H1 (cell line): ENCODE measurements at regions not wholly inside any gene's neighbourhood (a gene's known extent, or its start where the extent isn't known, plus 50 kb on each side); places are given as distances from the start of the nearest gene placed in this dataset.

ENCODE experiments used
- ASH2L ChIP-seq: fragments of 200-600, 300-600 bp; sonication (generic); IDR thresholded peaks from one replicate; pipeline ENCODE4 v1.7.1; 2017; ENCODE audit warnings: low read length
- BACH1 ChIP-seq: IDR thresholded peaks from 2 replicates; pipeline ENCODE4 v1.6.1; 2012; ENCODE audit warnings: low read length, improper control_type of control experiment
- CBX5 ChIP-seq: fragments of 300-800, 300-1000 bp; sonication (generic); IDR thresholded peaks from 2 replicates; pipeline ENCODE4 v1.7.1; 2016; ENCODE audit warnings: antibody characterized with exemption, low read length, low read depth
- CHD1 ChIP-seq: IDR thresholded peaks from 2 replicates; pipeline ENCODE4 v1.6.1; 2012; ENCODE audit warnings: low read depth, low read length, improper control_type of control experiment
- CHD7 ChIP-seq: fragments of 300-600 bp; sonication (generic); IDR thresholded peaks from 2 replicates; pipeline ENCODE4 v1.7.1; 2012; ENCODE audit warnings: low read length, moderate library complexity, mild to moderate bottlenecking, inconsistent platforms; ENCODE audit not compliant: insufficient replicate concordance
- GTF2F1 ChIP-seq: IDR thresholded peaks from 2 replicates; pipeline ENCODE4 v1.6.1; 2012; ENCODE audit warnings: low read depth, low read length, improper control_type of control experiment, borderline replicate concordance
- KDM5A ChIP-seq: fragments of 200-600 bp; IDR thresholded peaks from 2 replicates; pipeline ENCODE4 v1.7.1; 2012; ENCODE audit warnings: mild to moderate bottlenecking, low read length, inconsistent platforms, mixed read lengths
- PHF8 ChIP-seq: fragments of 200-600 bp; sonication (generic); conservative IDR thresholded peaks from 2 replicates; pipeline ENCODE4 v1.7.1; 2012; ENCODE audit warnings: low read depth, mild to moderate bottlenecking, inconsistent platforms, low read length, moderate library complexity
- POLR2A ChIP-seq, 2 experiments: IDR thresholded peaks; 1 replicate in 1 of 2; 2 replicates in 1 of 2; pipeline ENCODE4 v1.6.1; 2011; ENCODE audit warnings: low read depth in 2 of 2, low read length in 2 of 2, mild to moderate bottlenecking in 2 of 2; ENCODE audit errors: control extremely low read depth in 1 of 2
- RBBP5 ChIP-seq: IDR thresholded peaks from 2 replicates; pipeline ENCODE4 v1.7.1; 2012; ENCODE audit warnings: low read depth, mild to moderate bottlenecking, inconsistent platforms, low read length, moderate library complexity, borderline replicate concordance
- RNF2 ChIP-seq: fragments of 200-900, 300-1000 bp; sonication (generic); IDR thresholded peaks from 2 replicates; pipeline ENCODE4 v1.7.1; 2016; ENCODE audit warnings: borderline replicate concordance, low read depth, mild to moderate bottlenecking, antibody characterized with exemption, low read length; ENCODE audit not compliant: poor library complexity, severe bottlenecking; ENCODE audit errors: missing control alignments
- TBP ChIP-seq: IDR thresholded peaks from 2 replicates; pipeline ENCODE4 v1.6.1; 2011; ENCODE audit warnings: low read depth, low read length, improper control_type of control experiment

- TF ChIP-seq CHD7 (no peak), RNF2 (no peak), BACH1 (no peak), ASH2L (no peak), POLR2A (IDR thresholded peaks at IDR 0.05; ENCODE audit: control extremely low read depth in 1 of 2, low read depth in 2 of 2, low read length in 2 of 2) (no peak), CBX5 (no peak), PHF8 (no peak), CHD1 (no peak), RBBP5 (no peak), KDM5A (no peak), TBP (no peak), GTF2F1 (no peak)
Observed at GRCh38 chr10:128526791-128527375, 400.7 kb upstream of the MKI67 start (continued).
